Activated naive CD8-positive, alpha-beta T cell treated with anti-CD3 and anti-CD28 coated beads for 36 hours (primary cell): ENCODE measurements at regions not wholly inside any gene's neighbourhood (a gene's known extent, or its start where the extent isn't known, plus 50 kb on each side); places are given as distances from the start of the nearest gene placed in this dataset.
"Not testable (repeated sequence)": the region's sequence is repeated elsewhere in the genome, so short reads cannot be mapped to it uniquely, and the experiment has no call there.

ENCODE experiments used
- DNase-seq: peaks from one replicate; pipeline ENCODE4 v3.0.0; 2021
- H3K27ac Mint-ChIP-seq: one replicate; pipeline ENCODE4 v1.8.0; 2022; ENCODE audit warnings: mild to moderate bottlenecking, moderate library complexity, mixed read lengths
- H3K27me3 Mint-ChIP-seq: one replicate; pipeline ENCODE4 v1.8.0; 2022; ENCODE audit warnings: mild to moderate bottlenecking, mixed read lengths
- H3K36me3 Mint-ChIP-seq: one replicate; pipeline ENCODE4 v1.8.0; 2021; ENCODE audit warnings: mild to moderate bottlenecking, mixed read lengths
- H3K4me1 Mint-ChIP-seq: one replicate; pipeline ENCODE4 v1.8.0; 2021; ENCODE audit warnings: mixed read lengths
- H3K4me3 Mint-ChIP-seq: one replicate; pipeline ENCODE4 v1.8.0; 2022; ENCODE audit warnings: mild to moderate bottlenecking, moderate library complexity, mixed read lengths
- H3K9me3 Mint-ChIP-seq: one replicate; pipeline ENCODE4 v1.8.0; 2022; ENCODE audit warnings: mixed read lengths

DNA sequence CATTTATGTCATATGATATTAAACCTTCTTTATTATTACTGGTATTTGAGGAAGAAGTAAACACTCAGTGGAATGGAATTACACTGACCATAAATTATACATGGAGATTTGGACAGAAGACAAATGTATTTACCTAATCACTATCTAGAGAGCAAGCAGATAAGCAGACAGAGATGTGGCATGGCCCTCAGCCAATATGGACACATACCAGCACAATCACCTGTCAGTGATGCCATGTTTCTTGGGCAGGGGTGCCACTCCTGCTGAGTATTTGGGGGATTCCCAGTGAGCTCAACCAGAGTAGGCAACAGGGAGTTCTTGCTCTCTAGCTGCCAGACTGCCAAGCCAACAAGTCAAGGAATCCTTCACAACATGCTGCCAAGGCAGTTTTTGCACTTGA is 866.3 kb upstream of the LRRN3 start:
- Mint-ChIP-seq H3K36me3 (no peaks in the 10 kb centered on the region), H3K27ac (no peak overlapping the region), H3K4me1 (no peaks in the 10 kb centered on the region), H3K9me3 (no peaks in the 10 kb centered on the region), H3K4me3 (no peak overlapping the region), H3K27me3 (no peaks in the 10 kb centered on the region)
- DNase-seq: no peak

DNA sequence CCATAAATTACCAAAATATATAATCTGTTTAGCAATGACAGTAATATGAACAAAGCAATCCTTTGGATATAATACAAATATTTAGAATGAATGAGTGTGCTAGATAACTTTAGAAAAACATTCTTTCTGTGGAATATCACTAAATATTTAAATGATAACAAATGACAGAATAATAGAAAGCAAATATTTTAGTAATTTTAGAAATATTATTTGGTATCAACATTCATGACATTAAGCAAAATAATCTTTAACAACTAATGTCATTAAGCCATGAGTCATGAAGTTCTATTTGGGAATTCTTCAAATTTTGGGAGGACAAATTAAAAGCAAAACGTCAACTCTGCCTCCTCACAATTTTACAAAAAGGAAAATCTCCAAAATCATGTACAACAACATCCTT is 844.8 kb upstream of the LRRN3 start:
- Mint-ChIP-seq H3K27me3 (no peaks in the 10 kb centered on the region), H3K9me3 (no peaks in the 10 kb centered on the region), H3K4me3 (no peak overlapping the region), H3K4me1 (no peaks in the 10 kb centered on the region), H3K27ac (no peak overlapping the region), H3K36me3 (no peaks in the 10 kb centered on the region)
- no peak for DNase-seq

DNA sequence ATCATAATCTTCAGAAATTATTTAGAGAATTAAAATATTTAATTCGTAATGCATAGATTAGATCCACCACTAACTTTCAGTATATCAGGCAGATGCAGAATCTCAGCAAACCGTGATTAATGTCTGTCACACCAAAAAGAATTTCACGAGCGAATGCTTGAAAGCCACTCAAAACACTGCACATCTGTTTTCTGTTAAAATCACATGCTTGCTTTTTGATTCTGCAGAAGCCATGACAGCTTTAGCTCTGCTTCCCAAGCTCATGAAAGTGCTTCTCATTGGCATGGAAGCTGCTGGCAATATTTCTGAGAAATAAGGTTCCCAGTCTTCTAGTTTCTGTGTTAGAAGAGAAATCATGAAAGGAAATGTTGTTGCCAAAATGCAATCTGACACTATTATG is 837.8 kb upstream of the LRRN3 start:
- H3K9me3 Mint-ChIP-seq: no peaks in the 10 kb centered on the region
- DNase-seq: no peak
- no peaks in the 10 kb centered on the region for H3K4me1 Mint-ChIP-seq
- no peak overlapping the region for H3K4me3 Mint-ChIP-seq
- H3K36me3 Mint-ChIP-seq: no peaks in the 10 kb centered on the region
- H3K27me3 Mint-ChIP-seq: no peaks in the 10 kb centered on the region
- H3K27ac Mint-ChIP-seq: no peak overlapping the region

DNA sequence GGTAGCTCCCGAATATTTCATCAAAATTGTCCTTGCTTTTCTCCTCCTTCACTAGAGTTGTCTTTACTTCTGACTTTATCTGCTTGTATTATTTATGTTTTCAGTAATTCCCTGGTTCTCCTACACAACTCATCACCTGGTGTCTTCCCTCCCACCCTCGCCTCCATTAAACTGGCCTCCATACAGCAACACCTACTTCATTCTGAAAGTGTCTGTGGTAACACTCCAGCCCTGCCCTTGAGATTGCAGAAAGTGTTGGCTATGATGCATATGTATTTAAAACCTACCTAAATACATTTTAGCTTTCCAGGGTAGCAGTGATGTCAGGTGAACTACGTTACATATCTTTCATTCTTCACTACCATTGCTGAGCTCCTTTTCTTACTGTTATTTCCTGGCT is 833.3 kb upstream of the LRRN3 start:
- no peaks in the 10 kb centered on the region for H3K9me3 Mint-ChIP-seq
- H3K4me3 Mint-ChIP-seq: no peak overlapping the region
- no peaks in the 10 kb centered on the region for H3K36me3 Mint-ChIP-seq
- no peak overlapping the region for H3K27ac Mint-ChIP-seq
- no peaks in the 10 kb centered on the region for H3K27me3 Mint-ChIP-seq
- no peak for DNase-seq
- H3K4me1 Mint-ChIP-seq: no peaks in the 10 kb centered on the region

DNA sequence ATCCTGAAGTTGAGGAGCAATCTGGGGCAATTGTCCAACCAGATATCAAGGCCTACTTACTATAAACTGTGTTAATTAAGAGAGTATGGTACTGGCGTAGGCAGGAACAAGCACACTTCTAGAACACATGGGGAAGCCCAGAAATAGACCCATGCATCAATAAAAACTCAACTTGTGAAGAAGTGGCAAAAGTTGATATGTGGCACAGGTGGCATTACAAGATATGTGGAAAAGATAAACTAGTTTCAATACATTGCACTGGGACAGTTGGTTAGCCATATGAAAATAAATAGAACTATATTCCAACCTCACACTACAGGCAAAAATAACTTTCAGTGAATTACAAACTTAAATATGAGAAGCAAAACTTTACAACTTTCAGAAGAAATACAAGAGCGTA is 828.7 kb upstream of the LRRN3 start:
- DNase-seq: no peak
- no peaks in the 10 kb centered on the region for H3K4me1 Mint-ChIP-seq
- H3K27me3 Mint-ChIP-seq: no peaks in the 10 kb centered on the region
- no peaks in the 10 kb centered on the region for H3K36me3 Mint-ChIP-seq
- H3K4me3 Mint-ChIP-seq: no peak overlapping the region
- peaks cover 2% of the 10 kb centered on the region for H3K9me3 Mint-ChIP-seq
- no peak overlapping the region for H3K27ac Mint-ChIP-seq

DNA sequence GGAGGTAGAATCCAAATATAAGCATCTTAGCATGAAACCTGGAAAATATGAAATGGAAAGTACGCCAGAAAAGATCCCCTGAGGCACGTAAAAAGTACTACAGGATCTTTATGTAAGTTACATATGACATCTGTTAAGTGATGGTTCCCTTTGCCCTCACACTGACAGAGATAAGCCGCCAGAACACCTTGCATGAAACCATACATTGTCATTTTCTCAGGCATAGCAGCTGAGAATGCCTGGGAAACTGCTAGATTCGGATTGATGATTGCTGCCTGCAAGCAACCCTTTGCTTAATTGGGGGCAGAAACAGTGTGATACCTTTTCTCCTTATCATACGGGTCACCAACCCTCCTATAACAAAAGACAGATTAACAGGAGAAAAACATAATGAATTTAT is 826.6 kb upstream of the LRRN3 start:
- Mint-ChIP-seq H3K27ac (no peak overlapping the region), H3K4me3 (no peak overlapping the region), H3K4me1 (no peaks in the 10 kb centered on the region), H3K27me3 (no peaks in the 10 kb centered on the region), H3K9me3 (peaks cover 2% of the 10 kb centered on the region), H3K36me3 (no peaks in the 10 kb centered on the region)
- no peak for DNase-seq

DNA sequence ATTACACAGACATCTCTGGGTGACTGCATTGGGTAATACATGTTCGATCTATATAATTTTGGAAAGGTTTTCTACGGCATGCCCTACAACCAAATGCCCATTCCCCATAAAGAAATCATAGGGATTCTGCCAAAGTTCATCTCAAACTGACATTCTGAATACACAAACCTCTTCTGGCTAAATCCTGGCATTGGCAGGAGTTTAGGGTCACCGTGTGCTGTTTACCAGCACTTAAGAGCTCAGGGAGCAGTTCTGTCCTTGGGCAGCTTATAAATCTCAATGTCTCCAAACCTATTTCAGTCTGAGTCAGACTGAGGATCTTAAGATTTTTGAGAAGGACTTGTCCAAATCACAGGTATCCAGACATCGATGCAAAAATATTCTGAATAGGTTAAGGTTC is 809.6 kb upstream of the LRRN3 start:
- DNase-seq: no peak
- no peak overlapping the region for H3K4me3 Mint-ChIP-seq
- H3K9me3 Mint-ChIP-seq: no peaks in the 10 kb centered on the region
- no peak overlapping the region for H3K27ac Mint-ChIP-seq
- H3K27me3 Mint-ChIP-seq: no peaks in the 10 kb centered on the region
- H3K4me1 Mint-ChIP-seq: no peaks in the 10 kb centered on the region
- H3K36me3 Mint-ChIP-seq: no peaks in the 10 kb centered on the region

DNA sequence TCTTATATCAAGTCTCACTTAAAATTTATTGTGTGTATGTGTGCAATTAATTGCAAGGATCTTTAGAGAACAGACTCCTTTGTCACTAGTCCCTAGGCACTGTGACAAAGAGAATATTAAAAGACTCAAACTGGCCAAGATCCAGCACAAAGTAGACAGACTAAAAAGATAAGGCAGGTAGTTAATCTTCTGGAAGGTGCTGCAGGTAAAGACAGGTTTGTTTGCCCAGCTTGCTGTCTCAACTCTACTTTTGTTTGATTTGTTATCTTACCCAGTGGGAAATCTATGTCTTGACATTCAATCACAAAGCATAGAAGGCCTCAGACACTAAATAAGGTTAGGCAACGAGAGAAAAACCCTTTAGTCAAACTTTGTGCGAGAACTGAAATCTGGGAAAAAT is 807.9 kb upstream of the LRRN3 start:
- Mint-ChIP-seq H3K27ac (no peak overlapping the region), H3K9me3 (no peaks in the 10 kb centered on the region), H3K36me3 (no peaks in the 10 kb centered on the region), H3K4me1 (no peaks in the 10 kb centered on the region), H3K4me3 (no peak overlapping the region), H3K27me3 (no peaks in the 10 kb centered on the region)
- DNase-seq: no peak

DNA sequence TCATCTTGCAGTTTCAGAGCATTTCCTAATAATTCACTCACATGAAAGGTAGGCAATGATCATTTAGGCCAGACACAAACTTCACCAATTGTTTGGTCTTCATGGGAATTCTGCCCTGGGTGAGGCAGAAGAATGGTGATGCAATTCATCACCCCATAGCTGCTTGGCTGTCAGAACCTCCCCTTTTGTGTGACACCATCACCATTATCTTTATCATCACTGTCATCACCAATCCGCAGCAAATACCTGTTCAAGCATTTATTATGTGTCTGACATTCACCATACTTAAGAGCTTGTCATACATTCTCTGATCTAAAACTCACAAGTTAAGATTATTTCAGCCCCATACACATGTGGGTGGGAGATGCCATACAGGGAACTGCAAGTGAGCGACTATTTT is 799.5 kb upstream of the LRRN3 start:
- Mint-ChIP-seq H3K4me1 (no peaks in the 10 kb centered on the region), H3K27me3 (no peaks in the 10 kb centered on the region), H3K27ac (no peak overlapping the region), H3K4me3 (no peak overlapping the region), H3K9me3 (no peaks in the 10 kb centered on the region), H3K36me3 (no peaks in the 10 kb centered on the region)
- no peak for DNase-seq

DNA sequence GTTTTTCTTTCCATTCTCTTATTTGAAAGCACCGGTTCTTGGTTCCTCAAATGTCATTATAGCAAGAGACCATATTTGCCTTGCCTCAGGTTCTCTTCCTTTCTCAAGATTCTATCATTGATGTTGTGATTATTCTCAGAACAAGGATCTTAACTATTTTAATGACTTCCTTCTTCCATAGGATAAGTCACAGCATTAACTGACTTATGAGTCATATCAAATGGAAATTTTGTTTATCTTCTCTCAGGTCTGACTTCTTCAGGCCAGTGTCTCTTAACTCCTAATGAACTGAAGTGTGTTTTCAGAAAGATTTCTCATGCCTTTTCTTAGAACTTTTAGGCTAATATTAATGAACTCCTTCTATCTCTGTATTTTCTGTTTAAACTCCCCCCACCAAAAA is 794.6 kb upstream of the LRRN3 start:
- no peaks in the 10 kb centered on the region for H3K27me3 Mint-ChIP-seq
- H3K4me1 Mint-ChIP-seq: no peaks in the 10 kb centered on the region
- DNase-seq: no peak
- H3K9me3 Mint-ChIP-seq: peaks cover 2% of the 10 kb centered on the region
- H3K36me3 Mint-ChIP-seq: peaks cover 1% of the 10 kb centered on the region
- no peak overlapping the region for H3K27ac Mint-ChIP-seq
- H3K4me3 Mint-ChIP-seq: no peak overlapping the region

DNA sequence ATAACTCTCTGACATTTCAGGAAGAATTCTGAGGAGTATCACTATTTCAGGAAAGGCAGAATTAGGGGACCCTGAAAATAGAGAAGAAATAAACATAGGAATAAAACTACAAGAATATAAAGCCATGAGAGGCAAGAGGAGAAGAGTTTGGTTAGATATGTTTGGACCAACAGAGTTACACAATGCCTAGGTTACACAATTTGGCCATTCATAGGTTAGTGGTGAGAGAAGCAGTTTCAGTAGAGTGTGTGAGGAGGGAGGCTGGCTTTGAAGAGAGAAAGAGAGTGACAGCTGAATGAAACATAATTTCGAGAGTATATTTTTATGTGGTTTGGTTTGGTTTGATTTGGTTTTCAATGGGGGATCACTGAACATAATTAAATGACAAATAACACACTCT is 783.2 kb upstream of the LRRN3 start:
- no peaks in the 10 kb centered on the region for H3K36me3 Mint-ChIP-seq
- no peak for DNase-seq
- H3K4me3 Mint-ChIP-seq: no peak overlapping the region
- H3K27me3 Mint-ChIP-seq: no peaks in the 10 kb centered on the region
- no peaks in the 10 kb centered on the region for H3K4me1 Mint-ChIP-seq
- H3K27ac Mint-ChIP-seq: no peak overlapping the region
- no peaks in the 10 kb centered on the region for H3K9me3 Mint-ChIP-seq

DNA sequence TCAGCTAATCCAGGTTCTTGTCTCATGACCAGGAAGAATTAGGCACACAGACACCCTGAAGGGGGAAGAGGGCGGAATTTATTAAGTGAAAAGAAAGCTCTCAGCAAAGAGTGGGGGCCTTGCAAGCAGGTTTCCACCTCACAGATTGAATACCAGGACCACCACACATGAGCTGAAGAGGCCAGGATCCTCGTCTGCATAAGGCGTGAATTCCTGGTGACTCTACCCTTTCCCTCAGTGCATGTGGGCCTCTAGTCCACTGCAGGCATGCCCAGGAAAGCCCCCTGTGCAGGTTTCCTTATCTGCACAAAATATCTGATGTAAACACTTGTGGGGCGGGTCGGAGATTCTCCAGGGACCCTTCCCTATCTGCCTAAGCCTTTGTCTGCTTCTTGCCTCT is 782.1 kb upstream of the LRRN3 start:
- DNase-seq: no peak
- H3K27me3 Mint-ChIP-seq: no peaks in the 10 kb centered on the region

DNA sequence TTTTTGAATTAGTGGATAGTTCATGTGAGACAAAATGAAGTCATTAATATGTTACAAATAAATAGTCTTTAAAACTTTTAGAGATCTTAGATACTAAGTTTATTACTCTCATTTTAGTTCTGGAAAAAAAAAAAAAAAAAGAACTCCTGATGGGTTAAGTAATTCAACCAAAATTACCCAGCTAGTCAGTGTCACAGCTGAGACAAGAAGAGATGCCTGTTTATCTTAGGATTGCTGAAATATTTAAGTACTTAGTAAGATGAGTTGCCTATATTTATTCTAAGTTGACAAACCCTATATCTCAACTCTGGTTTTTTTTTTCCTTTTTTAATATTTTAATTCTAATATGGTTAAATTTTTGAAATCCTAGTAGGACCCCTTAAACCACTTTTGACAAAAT is 781.0 kb upstream of the LRRN3 start:
- Mint-ChIP-seq H3K27ac (no peak overlapping the region), H3K27me3 (no peaks in the 10 kb centered on the region), H3K9me3 (no peaks in the 10 kb centered on the region), H3K4me1 (no peaks in the 10 kb centered on the region), H3K36me3 (no peaks in the 10 kb centered on the region), H3K4me3 (no peak overlapping the region)
- no peak for DNase-seq

More for the DNA sequence above, 782.1 kb upstream of the LRRN3 start:
- H3K4me1 Mint-ChIP-seq: no peaks in the 10 kb centered on the region
- no peaks in the 10 kb centered on the region for H3K36me3 Mint-ChIP-seq
- no peak overlapping the region for H3K27ac Mint-ChIP-seq
- no peaks in the 10 kb centered on the region for H3K9me3 Mint-ChIP-seq
- H3K4me3 Mint-ChIP-seq: no peak overlapping the region

DNA sequence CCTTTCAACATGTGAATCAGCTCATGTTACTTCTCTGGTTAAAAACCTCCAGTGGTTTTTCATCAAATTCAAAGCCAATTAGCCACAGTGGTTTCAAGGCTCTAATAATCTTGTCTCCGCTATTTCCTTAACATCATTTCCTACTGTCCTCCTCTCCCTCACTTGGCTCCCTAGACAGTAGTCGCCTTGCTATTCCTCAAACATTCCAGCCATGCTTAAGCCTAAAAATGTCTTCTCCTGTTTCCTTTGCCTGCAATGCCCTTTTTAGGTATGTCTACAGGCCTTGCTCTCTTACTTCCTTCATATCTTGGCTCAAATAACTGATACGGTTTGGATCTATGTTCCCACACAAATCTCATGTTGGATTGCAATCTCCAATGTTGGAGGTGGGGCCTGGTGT is 779.4 kb upstream of the LRRN3 start:
- Mint-ChIP-seq H3K27ac (no peak overlapping the region), H3K4me3 (no peak overlapping the region), H3K27me3 (no peaks in the 10 kb centered on the region), H3K4me1 (no peaks in the 10 kb centered on the region), H3K36me3 (no peaks in the 10 kb centered on the region), H3K9me3 (no peaks in the 10 kb centered on the region)
- no peak for DNase-seq

DNA sequence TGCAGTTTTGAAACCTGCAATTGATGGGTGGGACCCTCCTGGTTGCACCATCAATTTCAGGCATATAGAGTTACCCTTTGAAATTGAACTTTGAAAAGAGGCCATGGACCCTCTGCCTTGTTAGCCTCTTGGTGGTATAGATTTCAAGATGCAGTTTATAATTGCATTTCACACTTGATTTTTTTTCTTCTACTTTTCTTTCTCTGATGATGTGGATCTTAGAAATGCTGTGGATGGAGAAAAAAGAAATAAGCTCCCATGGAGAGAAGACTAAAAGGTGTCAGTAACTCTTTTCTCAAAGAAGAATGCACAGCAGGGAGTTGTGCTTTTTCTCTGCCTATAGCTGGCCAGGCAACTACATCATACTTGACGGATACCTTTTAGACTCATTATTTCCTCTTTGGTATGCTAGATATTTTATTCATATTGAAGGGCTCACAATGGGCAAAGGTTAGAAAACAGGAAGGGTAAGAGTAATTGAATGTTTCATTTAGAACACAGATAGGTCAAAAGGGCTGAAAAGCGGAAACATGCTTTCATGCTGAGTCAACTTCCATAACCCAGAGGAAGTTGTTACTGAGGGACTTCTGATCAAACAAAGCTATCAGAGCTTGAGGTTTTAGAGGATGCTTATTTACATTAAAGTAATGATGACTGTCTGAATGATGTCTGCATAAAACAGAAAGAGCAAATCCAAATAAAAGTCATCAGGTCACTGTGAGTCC is 773.2 kb upstream of the LRRN3 start:
- peaks cover 2% of the 10 kb centered on the region for H3K9me3 Mint-ChIP-seq

DNA sequence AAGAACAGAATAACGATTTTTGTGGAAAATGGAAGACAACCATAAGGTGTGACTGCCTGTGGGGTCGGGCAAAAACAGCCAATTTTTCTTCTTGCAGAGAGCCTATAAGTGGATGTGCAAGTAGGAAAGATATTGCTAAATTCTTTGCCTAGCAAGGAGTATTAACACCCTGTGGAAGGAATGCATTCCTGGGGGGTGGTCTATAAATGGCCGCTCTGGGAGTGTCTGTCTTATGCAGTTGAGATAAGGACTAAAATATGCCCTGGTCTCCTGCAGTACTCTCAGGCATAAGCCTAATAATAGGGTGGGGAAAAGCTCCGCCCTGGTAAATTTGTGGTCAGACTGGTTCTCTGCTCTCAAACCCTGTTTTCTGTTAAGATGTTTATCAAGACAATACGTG is 770.6 kb upstream of the LRRN3 start:
- not testable (repeated sequence) for DNase-seq, H3K27me3 Mint-ChIP-seq, H3K4me1 Mint-ChIP-seq, H3K36me3 Mint-ChIP-seq, H3K27ac Mint-ChIP-seq, H3K9me3 Mint-ChIP-seq, H3K4me3 Mint-ChIP-seq

More for the DNA sequence above, 773.2 kb upstream of the LRRN3 start:
- no peak overlapping the region for H3K4me3 Mint-ChIP-seq
- no peak overlapping the region for H3K27ac Mint-ChIP-seq
- H3K36me3 Mint-ChIP-seq: no peaks in the 10 kb centered on the region
- no peaks in the 10 kb centered on the region for H3K27me3 Mint-ChIP-seq
- no peak for DNase-seq
- H3K4me1 Mint-ChIP-seq: peaks cover 7% of the 10 kb centered on the region

DNA sequence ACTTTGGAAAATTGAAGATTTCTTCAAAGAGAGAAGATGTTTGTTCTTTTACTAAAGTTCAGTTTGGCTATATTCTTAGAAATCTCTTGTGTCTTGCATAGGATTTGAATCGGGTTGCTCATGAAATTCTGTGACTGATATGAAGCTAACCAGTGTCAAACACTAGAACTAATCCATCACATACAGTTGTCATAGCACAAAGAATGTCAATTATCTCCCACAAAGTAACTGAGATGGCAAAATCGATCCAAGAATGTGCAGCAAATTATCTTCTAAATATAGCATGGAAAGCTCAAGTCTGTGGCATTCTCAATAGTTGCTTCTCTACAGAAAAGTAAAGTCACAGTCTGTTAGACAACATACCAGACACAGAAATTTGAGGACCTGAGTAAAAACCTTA is 768.1 kb upstream of the LRRN3 start:
- no peaks in the 10 kb centered on the region for H3K27me3 Mint-ChIP-seq
- H3K9me3 Mint-ChIP-seq: peaks cover 2% of the 10 kb centered on the region
- no peak overlapping the region for H3K4me3 Mint-ChIP-seq
- peaks cover 4% of the 10 kb centered on the region for H3K4me1 Mint-ChIP-seq
- no peak for DNase-seq
- H3K36me3 Mint-ChIP-seq: no peaks in the 10 kb centered on the region
- no peak overlapping the region for H3K27ac Mint-ChIP-seq
